SK-N-SH (cell line): ENCODE measurements at regions not wholly inside any gene's neighbourhood (a gene's known extent, or its start where the extent isn't known, plus 50 kb on each side); places are given as distances from the start of the nearest gene placed in this dataset.

ENCODE experiments used
- EZH2phosphoT487 ChIP-seq: fragments of 200-600 bp; sonication (generic); IDR thresholded peaks from 2 replicates; pipeline ENCODE4 v1.6.1; 2017; ENCODE audit warnings: low read depth, mixed run types, mild to moderate bottlenecking, antibody characterized with exemption, moderate library complexity, borderline replicate concordance
- FOXJ3 ChIP-seq: sonication (generic); formaldehyde crosslinking; IDR thresholded peaks from 2 replicates; pipeline ENCODE4 v1.5.1; 2020; ENCODE audit warnings: mild to moderate bottlenecking, missing genetic modification reagents
- POLR2AphosphoS5 ChIP-seq: IDR thresholded peaks from 2 replicates; pipeline ENCODE4 v1.6.1; 2012; ENCODE audit warnings: low read depth, low read length
- RAD21 ChIP-seq: IDR thresholded peaks from 2 replicates; pipeline ENCODE4 v1.6.1; 2012; ENCODE audit warnings: mild to moderate bottlenecking, low read length
- SMC3 ChIP-seq: IDR thresholded peaks from 2 replicates; pipeline ENCODE4 v1.6.1; 2012; ENCODE audit warnings: low read depth, low read length, improper control_type of control experiment
- YY1 ChIP-seq: IDR thresholded peaks from 2 replicates; pipeline ENCODE4 v1.4.0; 2012; ENCODE audit warnings: low read depth, mild to moderate bottlenecking
- TF ChIP-seq, protein P1 (sequence below): fragments of 200-600 bp; sonication (generic); IDR thresholded peaks from 2 replicates; pipeline ENCODE4 v1.6.1; 2017; ENCODE audit warnings: antibody characterized with exemption, mild to moderate bottlenecking, moderate library complexity
- TF ChIP-seq, protein P2 (sequence below): IDR thresholded peaks from 2 replicates; pipeline ENCODE4 v1.6.1; 2012; ENCODE audit warnings: mild to moderate bottlenecking, low read depth, low read length, moderate library complexity
- TF ChIP-seq, protein P3 (sequence below): IDR thresholded peaks from 2 replicates; pipeline ENCODE4 v1.4.0; 2012; ENCODE audit warnings: low read depth
- TF ChIP-seq, protein P4 (sequence below): IDR thresholded peaks from 2 replicates; pipeline ENCODE4 v1.4.0; 2012; ENCODE audit warnings: low read depth, borderline replicate concordance
- TF ChIP-seq, protein P5 (sequence below): IDR thresholded peaks from 2 replicates; pipeline ENCODE4 v1.4.0; 2012; ENCODE audit warnings: low read depth, borderline replicate concordance

DNA sequence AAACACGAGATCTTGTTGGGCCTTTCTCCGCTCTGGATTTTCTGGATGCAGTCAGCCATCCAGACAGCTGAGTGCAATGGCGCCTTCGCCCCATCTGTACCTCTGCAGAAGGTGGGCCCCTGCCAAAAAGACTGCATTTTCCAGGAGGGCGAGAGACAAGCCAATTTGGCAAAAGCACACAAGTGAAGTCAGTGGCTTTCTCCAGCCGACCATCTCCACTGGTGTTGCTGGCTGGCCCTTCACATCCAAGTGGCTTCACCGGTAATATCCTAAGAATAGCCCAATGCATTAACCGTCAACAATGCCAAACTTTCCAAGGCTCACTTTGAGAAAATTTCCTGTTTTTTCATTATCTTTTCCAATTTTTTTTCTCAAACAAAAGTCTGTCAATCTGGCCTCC is 96.2 kb upstream of the MXRA5 start:
- TF ChIP-seq, protein P1, sequence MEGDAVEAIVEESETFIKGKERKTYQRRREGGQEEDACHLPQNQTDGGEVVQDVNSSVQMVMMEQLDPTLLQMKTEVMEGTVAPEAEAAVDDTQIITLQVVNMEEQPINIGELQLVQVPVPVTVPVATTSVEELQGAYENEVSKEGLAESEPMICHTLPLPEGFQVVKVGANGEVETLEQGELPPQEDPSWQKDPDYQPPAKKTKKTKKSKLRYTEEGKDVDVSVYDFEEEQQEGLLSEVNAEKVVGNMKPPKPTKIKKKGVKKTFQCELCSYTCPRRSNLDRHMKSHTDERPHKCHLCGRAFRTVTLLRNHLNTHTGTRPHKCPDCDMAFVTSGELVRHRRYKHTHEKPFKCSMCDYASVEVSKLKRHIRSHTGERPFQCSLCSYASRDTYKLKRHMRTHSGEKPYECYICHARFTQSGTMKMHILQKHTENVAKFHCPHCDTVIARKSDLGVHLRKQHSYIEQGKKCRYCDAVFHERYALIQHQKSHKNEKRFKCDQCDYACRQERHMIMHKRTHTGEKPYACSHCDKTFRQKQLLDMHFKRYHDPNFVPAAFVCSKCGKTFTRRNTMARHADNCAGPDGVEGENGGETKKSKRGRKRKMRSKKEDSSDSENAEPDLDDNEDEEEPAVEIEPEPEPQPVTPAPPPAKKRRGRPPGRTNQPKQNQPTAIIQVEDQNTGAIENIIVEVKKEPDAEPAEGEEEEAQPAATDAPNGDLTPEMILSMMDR = no peak
- TF ChIP-seq POLR2AphosphoS5 = no peak
- TF ChIP-seq, protein P2, sequence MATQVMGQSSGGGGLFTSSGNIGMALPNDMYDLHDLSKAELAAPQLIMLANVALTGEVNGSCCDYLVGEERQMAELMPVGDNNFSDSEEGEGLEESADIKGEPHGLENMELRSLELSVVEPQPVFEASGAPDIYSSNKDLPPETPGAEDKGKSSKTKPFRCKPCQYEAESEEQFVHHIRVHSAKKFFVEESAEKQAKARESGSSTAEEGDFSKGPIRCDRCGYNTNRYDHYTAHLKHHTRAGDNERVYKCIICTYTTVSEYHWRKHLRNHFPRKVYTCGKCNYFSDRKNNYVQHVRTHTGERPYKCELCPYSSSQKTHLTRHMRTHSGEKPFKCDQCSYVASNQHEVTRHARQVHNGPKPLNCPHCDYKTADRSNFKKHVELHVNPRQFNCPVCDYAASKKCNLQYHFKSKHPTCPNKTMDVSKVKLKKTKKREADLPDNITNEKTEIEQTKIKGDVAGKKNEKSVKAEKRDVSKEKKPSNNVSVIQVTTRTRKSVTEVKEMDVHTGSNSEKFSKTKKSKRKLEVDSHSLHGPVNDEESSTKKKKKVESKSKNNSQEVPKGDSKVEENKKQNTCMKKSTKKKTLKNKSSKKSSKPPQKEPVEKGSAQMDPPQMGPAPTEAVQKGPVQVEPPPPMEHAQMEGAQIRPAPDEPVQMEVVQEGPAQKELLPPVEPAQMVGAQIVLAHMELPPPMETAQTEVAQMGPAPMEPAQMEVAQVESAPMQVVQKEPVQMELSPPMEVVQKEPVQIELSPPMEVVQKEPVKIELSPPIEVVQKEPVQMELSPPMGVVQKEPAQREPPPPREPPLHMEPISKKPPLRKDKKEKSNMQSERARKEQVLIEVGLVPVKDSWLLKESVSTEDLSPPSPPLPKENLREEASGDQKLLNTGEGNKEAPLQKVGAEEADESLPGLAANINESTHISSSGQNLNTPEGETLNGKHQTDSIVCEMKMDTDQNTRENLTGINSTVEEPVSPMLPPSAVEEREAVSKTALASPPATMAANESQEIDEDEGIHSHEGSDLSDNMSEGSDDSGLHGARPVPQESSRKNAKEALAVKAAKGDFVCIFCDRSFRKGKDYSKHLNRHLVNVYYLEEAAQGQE = no peak
- TF ChIP-seq RAD21 = no peak
- no peak for TF ChIP-seq YY1
- TF ChIP-seq, protein P3, sequence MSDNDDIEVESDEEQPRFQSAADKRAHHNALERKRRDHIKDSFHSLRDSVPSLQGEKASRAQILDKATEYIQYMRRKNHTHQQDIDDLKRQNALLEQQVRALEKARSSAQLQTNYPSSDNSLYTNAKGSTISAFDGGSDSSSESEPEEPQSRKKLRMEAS = no peak
- TF ChIP-seq, protein P4, sequence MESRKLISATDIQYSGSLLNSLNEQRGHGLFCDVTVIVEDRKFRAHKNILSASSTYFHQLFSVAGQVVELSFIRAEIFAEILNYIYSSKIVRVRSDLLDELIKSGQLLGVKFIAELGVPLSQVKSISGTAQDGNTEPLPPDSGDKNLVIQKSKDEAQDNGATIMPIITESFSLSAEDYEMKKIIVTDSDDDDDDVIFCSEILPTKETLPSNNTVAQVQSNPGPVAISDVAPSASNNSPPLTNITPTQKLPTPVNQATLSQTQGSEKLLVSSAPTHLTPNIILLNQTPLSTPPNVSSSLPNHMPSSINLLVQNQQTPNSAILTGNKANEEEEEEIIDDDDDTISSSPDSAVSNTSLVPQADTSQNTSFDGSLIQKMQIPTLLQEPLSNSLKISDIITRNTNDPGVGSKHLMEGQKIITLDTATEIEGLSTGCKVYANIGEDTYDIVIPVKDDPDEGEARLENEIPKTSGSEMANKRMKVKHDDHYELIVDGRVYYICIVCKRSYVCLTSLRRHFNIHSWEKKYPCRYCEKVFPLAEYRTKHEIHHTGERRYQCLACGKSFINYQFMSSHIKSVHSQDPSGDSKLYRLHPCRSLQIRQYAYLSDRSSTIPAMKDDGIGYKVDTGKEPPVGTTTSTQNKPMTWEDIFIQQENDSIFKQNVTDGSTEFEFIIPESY = no peak
- no peak for TF ChIP-seq EZH2phosphoT487
- TF ChIP-seq, protein P5, sequence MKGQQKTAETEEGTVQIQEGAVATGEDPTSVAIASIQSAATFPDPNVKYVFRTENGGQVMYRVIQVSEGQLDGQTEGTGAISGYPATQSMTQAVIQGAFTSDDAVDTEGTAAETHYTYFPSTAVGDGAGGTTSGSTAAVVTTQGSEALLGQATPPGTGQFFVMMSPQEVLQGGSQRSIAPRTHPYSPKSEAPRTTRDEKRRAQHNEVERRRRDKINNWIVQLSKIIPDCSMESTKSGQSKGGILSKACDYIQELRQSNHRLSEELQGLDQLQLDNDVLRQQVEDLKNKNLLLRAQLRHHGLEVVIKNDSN = no peak
- no peak for TF ChIP-seq FOXJ3 (CRISPR knock-in tag)
- no peak for TF ChIP-seq SMC3
